Femur (tissue), 1 donor: ENCODE measurements at regions not wholly inside any gene's neighbourhood (a gene's known extent, or its start where the extent isn't known, plus 50 kb on each side); places are given as distances from the start of the nearest gene placed in this dataset.
"Not testable (repeated sequence)": the region's sequence is repeated elsewhere in the genome, so short reads cannot be mapped to it uniquely, and the experiment has no call there.

Experiments
- DNase-seq: peaks from one replicate; pipeline ENCODE4 v3.0.0-alpha.2; 2017

- no peak for DNase-seq
These were observed 152.8 kb upstream of the CTAGE1 start for GRCh38 chr18:22570492-22570891.

GRCh38 chr18:22572341-22572740 is 154.6 kb upstream of the CTAGE1 start:
- DNase-seq: no peak

- no peak for DNase-seq
These were observed 161.6 kb upstream of the CTAGE1 start for GRCh38 chr18:22579271-22579670.

GRCh38 chr18:22585333-22585732 is 167.6 kb upstream of the CTAGE1 start:
- DNase-seq: no peak

GRCh38 chr18:22585821-22586220 is 168.1 kb upstream of the CTAGE1 start:
- DNase-seq: no peak

GRCh38 chr18:22591222-22591621 is 173.5 kb upstream of the CTAGE1 start:
- DNase-seq: no peak

- no peak for DNase-seq
These were observed 176.5 kb upstream of the CTAGE1 start for GRCh38 chr18:22594155-22594690.

GRCh38 chr18:22601481-22601880 is 183.8 kb upstream of the CTAGE1 start:
- no peak for DNase-seq

- DNase-seq: not testable (repeated sequence)
These were observed 184.7 kb upstream of the CTAGE1 start for GRCh38 chr18:22602456-22602855.

- no peak for DNase-seq
These were observed 186.2 kb upstream of the CTAGE1 start for GRCh38 chr18:22603902-22604301.

- no peak for DNase-seq
These were observed 186.8 kb upstream of the CTAGE1 start for GRCh38 chr18:22604390-22604985.

- no peak for DNase-seq
These were observed 187.3 kb upstream of the CTAGE1 start for GRCh38 chr18:22604986-22605421.

GRCh38 chr18:22605736-22606135 is 188.0 kb upstream of the CTAGE1 start:
- DNase-seq: no peak

- DNase-seq: no peak
These were observed 189.0 kb upstream of the CTAGE1 start for GRCh38 chr18:22606563-22607283.

- DNase-seq: no peak
These were observed 189.5 kb upstream of the CTAGE1 start for GRCh38 chr18:22607284-22607635.

- DNase-seq: no peak
These were observed 191.1 kb upstream of the CTAGE1 start for GRCh38 chr18:22608847-22609246.

- peak; percentile 37 for DNase-seq
These were observed 191.9 kb upstream of the CTAGE1 start for GRCh38 chr18:22609642-22610041.

- no peak for DNase-seq
These were observed 195.5 kb upstream of the CTAGE1 start for GRCh38 chr18:22613058-22613690.

GRCh38 chr18:22613788-22614187 is 196.1 kb upstream of the CTAGE1 start:
- DNase-seq: no peak

GRCh38 chr18:22623513-22623912 is 205.8 kb upstream of the CTAGE1 start:
- DNase-seq: no peak

- no peak for DNase-seq
These were observed 206.5 kb upstream of the CTAGE1 start for GRCh38 chr18:22624176-22624575.

GRCh38 chr18:22625406-22625805 is 207.7 kb upstream of the CTAGE1 start:
- no peak for DNase-seq

- DNase-seq: no peak
These were observed 209.1 kb upstream of the CTAGE1 start for GRCh38 chr18:22626771-22627170.

GRCh38 chr18:22627506-22627905 is 209.8 kb upstream of the CTAGE1 start:
- no peak for DNase-seq
